Epithelial cell of proximal tubule (primary cell): ENCODE measurements at regions not wholly inside any gene's neighbourhood (a gene's known extent, or its start where the extent isn't known, plus 50 kb on each side); places are given as distances from the start of the nearest gene placed in this dataset.

Experiments used
- DNase-seq: peaks from one replicate; pipeline ENCODE4 v3.0.0-alpha.2; 2011; ENCODE audit warnings: low read depth
- H3K4me3 ChIP-seq: 2 replicates; pipeline ENCODE4 v1.5.1; 2011; ENCODE audit warnings: low read depth, mild to moderate bottlenecking, low read length
- CTCF ChIP-seq: conservative IDR thresholded peaks from 2 replicates; pipeline ENCODE4 v1.5.1; 2012; ENCODE audit warnings: low read depth, mild to moderate bottlenecking, low read length

GRCh38 chr5:73997960-73998359, 372.0 kb downstream of the ARHGEF28 start:
- no peak for TF ChIP-seq CTCF
- DNase-seq = no peak
- no peak overlapping the region for H3K4me3 ChIP-seq

DNA sequence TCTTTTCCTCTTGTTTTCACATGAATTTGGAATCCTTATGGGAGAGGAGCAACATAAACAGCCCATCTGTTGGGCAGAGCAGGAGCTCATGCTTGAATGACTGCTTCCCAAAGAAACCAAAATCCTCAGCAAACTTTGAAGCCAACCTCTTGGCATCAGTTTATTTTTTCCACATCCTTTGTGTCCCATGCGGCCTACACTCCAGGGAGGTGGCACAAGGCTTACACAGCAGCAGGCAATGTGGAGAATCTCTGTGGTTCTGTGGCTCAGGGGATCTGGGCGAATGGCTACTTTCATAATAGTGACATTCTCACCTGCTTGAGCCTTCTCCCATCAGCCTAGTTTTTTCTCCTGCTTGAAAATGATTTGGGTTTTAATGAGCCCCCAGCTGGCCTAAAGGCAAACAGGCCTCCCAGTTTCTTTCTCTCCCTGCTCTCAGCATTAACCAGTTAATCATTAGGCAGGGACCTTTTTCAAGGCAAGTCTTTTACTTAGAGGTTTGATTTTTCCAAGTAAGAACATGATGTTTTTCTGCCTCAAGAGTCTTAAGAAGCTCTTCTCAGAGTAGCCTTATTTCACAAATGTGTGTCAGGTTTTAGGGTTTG, 370.3 kb downstream of the ARHGEF28 start:
- no peak for DNase-seq
- TF ChIP-seq CTCF = no peak
- no peak overlapping the region for H3K4me3 ChIP-seq

- H3K4me3 ChIP-seq = no peak overlapping the region
- DNase-seq = no peak
- no peak for TF ChIP-seq CTCF
These were observed 369.0 kb downstream of the ARHGEF28 start for GRCh38 chr5:73994963-73995362.
